GM21423 (cell line): ENCODE measurements at regions not wholly inside any gene's neighbourhood (a gene's known extent, or its start where the extent isn't known, plus 50 kb on each side); places are given as distances from the start of the nearest gene placed in this dataset.

Source experiments
- ATAC-seq: cut with Tn5 transposase; IDR thresholded peaks from one replicate; pipeline ENCODE4 v1.9.1; 2021; ENCODE audit warnings: mild to moderate bottlenecking, moderate library complexity; ENCODE audit not compliant: unreplicated experiment

GRCh38 chr11:134478176-134478575 lies 66.1 kb upstream of the B3GAT1 start:
- no peak for ATAC-seq

DNA sequence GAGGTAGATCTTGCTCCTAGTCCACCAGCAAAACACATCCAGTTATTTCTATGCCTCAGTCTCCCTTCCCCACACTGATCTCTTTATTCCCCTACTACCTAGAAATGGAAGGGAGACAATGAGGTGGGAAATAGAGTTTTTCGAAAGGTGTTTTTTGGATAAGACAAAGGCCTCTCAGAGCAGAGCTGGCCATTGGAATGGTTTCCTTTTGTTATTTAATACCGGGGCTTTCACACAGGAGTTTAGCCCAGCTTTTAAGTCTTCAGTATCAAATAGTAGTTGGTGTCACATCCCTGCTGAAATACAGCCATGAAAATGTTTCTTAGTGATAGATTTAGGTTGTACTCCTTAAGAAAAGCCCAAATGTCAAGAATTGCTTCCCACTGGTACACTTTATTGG lies 65.4 kb upstream of the B3GAT1 start:
- no peak for ATAC-seq

DNA sequence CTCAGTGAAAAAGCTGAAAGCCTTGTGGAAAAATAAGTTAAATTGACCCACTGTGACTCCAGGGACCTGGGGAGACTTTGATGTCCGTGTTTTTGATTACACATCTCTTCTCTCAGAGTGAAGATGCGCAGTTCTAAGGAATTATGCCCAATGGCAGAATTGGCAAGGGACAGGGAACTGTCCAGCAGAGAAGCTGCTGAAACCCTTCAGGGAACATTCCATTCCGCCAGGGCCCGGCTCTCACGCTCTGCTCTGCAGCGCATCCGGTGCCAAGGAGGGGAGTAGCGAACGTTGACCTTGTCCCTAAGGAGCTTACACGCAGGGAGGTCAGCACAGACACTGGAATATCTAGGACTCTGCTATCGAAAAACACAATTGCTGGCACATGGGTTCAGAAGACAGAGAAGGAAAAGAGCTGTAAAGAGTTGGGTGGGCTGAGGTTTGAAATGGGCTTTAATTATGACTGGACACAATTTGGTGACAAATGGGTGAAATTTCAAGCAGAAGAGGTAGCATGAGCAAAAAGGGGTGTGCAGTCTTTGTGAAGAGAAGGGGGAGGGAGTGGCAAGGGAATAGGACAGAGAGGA lies 64.5 kb upstream of the B3GAT1 start:
- ATAC-seq, result no peak

DNA sequence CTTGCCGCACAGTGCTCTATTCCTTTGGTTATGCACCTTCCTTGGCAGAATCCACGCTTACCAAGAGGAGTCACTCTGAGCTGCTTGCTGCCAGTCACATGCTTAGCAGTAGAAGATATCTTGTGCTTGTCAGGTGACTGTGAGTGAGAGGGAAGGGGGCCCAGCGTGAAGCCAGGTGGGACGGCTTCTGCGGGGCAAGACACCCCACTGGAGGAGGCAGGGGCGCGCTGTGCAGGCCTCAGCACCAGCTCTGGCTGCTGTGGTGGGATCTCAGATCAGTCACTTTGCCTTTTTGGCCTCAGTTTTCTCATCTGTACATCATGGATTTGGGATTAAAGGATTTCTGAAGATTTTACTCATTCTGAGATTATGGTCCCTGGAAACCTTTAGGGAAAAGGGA lies 63.9 kb upstream of the B3GAT1 start:
- ATAC-seq, result no peak

DNA sequence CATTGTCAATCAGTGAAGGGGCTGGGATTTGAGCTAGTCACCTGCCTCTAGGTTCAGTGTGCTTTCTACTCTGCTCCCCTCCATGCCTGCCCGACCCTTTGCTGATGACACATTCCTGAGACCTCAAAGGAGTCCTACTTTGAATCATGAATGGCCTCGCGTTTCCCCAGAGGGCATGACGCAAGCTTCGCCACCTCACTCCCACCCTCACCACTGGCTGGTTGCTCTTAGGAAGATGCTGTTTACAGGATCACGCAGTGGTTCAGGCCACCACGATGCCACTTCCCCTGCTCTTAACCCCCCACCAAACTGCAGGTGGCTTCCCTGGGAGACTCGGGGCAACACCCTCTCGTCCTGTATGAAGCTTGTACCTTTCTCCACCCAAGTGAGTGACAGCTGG lies 62.9 kb upstream of the B3GAT1 start:
- ATAC-seq, result no peak

GRCh38 chr11:134474070-134474860 lies 62.2 kb upstream of the B3GAT1 start:
- ATAC-seq, result no peak

DNA sequence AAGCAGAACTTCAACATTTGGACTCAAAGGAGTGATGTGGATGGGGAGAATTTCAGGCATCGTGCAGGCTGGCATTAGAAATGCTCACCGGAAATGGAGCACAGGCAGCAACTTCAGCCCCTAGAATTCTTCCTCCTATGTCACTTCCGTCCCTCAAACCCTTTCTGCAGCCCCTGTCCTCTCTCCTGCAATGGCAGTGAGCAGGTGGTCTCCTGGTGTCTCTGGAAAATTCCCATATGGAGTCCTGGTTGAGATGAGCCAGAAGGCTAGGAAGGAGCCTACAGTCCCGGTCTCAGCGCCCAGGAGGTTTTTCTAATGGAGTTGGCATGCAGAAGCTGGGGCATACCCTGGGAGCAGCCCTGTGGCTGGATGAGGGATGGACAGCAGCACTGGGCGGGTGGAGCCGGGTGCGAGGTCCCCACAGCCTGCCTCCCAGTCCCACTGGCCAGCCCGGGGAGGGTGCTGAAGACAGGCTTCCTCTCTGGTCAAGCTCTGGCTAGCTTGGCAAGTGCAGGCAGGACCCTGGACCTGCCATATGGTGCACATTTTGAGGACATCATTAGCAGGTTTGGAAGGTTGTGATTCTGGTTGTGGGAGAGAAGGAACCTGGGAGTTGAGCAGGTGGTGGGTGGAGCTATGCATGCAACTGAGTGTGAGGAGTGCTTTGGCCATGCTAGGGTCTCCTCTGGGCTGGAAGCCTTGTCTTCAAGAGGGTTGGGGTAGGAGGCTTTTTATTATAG lies 59.8 kb upstream of the B3GAT1 start:
- ATAC-seq, result no peak

DNA sequence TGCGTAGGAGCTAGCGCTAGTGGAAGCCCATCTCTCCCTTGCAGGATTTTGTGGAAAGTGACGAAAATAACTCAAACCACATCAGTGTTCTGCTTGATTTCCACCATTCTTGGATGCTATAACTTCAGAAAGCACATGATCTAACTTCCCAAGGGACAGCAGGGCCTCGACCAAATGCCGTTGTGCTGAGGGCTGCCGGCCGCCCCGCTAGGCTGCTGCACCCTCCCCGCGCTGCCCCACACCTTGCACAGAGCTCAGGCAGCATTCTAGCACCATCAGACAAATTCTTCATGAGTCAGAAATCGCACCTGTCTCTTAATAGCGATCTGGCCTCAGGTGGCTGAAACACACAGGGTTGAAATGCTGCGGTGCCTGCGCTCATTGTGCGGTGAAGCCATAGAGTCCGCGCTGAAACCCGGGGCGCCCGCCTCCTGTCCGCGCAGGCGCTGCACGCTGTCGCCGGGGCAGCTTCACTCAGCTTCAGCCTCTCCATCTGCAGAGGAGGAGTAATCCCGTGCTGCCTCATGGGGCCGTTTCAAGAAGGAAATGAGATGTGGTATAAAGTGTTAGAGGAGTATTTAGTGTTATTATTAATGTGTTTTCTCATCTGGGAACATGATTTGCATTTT lies 59.2 kb upstream of the B3GAT1 start:
- ATAC-seq, result no peak

DNA sequence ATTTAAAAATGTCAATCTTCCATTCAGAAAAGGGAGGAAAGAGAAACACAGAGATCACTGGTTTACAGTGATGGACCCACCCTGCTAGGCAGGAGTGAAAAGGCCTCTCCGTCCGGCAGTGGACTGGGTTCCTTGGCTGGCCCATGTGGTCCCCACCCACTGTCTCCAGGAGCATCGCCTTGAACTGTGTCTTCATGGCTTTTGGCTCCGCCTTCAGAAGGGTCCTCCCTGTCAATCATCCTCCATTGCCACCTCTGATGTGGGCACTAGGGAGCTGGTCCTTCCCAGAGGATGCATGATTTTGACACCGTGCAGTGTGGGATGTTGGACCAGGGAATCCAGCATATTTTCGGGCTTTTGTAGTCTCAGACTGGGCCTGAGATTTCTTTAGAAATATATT lies 58.2 kb upstream of the B3GAT1 start:
- no peak for ATAC-seq

- ATAC-seq, result no peak
Measured at GRCh38 chr11:134469627-134470026, 57.6 kb upstream of the B3GAT1 start.

DNA sequence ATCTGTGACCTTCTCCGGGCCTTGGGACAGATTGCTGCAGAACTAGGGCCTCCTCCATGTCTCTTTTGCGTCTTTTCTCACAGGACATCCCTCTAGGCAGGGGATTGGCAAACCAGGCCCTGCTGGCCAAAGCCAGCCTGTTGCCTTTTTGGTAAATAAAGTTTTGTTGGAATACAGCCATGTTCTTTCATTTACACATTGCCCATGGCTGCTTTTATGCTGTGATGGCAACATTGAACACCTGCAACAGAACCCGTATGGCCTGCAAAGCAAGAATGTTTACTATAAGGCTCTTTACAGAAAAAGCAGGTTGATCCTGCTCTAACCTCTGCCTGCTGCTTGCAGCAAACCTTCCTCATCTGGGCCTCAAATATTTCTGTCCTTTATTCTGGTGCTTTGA lies 56.8 kb upstream of the B3GAT1 start:
- ATAC-seq, result no peak

GRCh38 chr11:134468081-134468668 lies 56.1 kb upstream of the B3GAT1 start:
- ATAC-seq, result no peak

DNA sequence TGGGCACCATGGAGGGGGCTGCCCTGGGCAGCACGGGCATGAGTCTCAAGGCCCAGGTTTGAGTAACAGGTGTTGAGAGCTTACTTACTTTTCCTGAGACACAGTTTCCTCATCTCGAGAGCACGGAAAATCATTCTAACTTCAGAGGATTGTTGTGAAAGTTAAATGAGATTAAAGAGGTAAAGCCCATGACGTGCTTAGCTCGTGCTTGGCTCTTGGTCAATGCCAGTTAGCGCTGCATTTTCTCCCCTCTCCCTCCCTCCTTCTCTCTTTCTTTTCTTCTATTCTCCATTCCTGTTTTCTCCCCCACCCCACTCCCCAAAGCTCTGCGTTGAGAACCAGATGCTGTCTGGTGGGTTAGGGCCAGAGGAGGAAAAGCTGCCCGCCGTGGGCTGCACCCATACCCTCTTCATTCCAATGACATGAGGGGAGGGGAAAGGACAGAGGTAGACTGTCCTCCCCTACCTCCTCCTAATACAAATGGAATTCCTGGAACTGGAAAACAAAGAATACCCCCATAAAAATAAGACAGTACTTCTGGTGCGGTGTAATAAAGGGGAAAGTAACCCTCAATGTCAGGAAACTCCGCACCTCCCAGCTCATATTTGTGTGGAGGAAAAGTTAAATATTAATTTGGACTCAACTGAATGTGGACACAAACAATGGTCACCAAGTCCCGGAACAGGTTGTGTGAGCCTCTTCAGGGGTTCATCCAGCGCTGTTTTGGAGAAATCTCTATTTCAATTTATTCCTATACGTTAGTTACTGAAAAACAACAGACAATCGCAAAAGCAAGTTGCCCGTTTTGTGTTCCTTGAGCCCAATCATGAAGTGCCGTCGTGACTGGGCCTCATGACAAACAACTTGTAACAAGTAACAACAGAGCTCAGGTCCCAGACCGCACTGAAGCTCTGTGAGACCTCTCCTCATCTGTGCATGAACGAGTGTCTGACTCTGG lies 54.8 kb upstream of the B3GAT1 start:
- ATAC-seq, result no peak

GRCh38 chr11:134466156-134466555 lies 54.1 kb upstream of the B3GAT1 start:
- no peak for ATAC-seq

- ATAC-seq, result no peak
Measured at GRCh38 chr11:134464981-134465730, 53.1 kb upstream of the B3GAT1 start.

DNA sequence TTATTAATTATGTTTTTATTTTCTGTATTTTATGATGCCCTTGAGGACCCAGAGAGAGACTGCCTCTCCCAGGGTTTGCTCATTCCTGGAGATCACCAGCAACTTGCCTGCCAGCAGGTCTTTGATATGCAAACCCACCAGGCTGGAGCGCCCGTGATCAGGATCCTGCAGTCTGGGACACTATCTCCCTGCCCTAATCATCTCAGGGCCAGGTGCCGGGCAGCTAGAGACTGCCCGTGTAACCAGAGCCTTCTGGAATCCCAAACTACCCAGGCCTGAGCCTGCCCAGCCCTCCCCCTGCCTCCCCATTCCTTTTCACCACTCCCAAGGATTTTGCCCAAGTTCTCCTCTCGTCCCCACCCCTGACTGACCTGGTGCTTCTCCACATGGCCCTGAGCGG lies 52.2 kb upstream of the B3GAT1 start:
- ATAC-seq, result no peak

DNA sequence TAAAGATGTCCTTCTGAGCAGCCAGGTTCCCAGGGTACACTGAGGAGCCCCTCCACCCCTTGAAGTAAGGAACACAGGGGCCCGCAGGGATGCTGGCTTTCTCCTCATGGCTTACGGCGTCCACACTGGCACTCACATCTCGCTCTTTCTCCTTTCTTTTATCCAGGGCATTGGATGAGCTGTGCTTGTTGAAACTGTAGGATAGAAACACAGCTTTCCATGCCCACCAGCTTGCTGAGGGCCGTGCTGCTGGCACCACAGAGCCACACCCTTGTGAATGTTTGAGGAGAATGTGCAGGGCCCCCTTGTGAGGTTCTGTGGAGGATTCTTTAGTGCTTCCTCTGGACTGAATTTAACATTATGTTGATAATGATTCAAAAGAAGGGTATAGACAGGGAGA lies 51.7 kb upstream of the B3GAT1 start:
- no peak for ATAC-seq
